ENCODE measurements at regions not wholly inside any gene's neighbourhood (a gene's known extent, or its start where the extent isn't known, plus 50 kb on each side); places are given as distances from the start of the nearest gene placed in this dataset.

GRCh38 chr7:41027428-41028115 is 675.3 kb downstream of the INHBA start:
- TF ChIP-seq POLR2A (IDR thresholded peaks at IDR 0.05) = no peak
- TF ChIP-seq CTCF (IDR thresholded peaks at IDR 0.05 in 8 of 11, conservative IDR thresholded peaks at IDR 0.05 in 3 of 11) = no peak
- TF ChIP-seq POLR2AphosphoS5 (IDR thresholded peaks at IDR 0.05) = no peak
- H3K4me1 ChIP-seq = no peaks in the 10 kb centered on the region

DNA sequence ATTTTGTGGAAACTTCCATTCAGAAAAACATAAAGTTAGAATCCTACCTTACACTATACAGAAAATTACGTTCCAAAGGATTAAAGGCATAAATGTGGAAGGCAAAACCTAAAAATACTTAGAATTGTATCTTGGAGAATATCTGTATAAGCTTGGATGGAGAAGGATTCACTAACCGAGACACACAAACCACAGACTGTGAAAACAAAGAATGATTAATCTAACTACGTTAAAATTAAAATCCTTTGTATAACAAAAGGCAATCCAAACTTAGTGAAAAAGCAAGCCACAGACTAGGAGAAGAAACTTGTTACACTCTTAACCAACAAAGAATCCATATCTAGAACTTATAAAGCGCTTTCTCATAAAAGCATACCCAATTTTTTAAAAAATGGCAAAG is 678.8 kb downstream of the INHBA start:
- WGBS, 5 donors = 81 to 93% (median 89%) methylated on average over 4 of the region's 4 CpGs
- no peaks in the 10 kb centered on the region for H3K27me3 ChIP-seq (replicated peaks in 1 of 7)
- no peaks in the 10 kb centered on the region for H3K4me1 ChIP-seq
- no peak for DNase-seq
- TF ChIP-seq POLR2AphosphoS5 (IDR thresholded peaks at IDR 0.05) (no peak), POLR2A (IDR thresholded peaks at IDR 0.05) (no peak), CTCF (IDR thresholded peaks at IDR 0.05 in 8 of 11, conservative IDR thresholded peaks at IDR 0.05 in 3 of 11) (no peak)
- no peaks in the 10 kb centered on the region for H3K36me3 ChIP-seq
- H3K27ac ChIP-seq = no peak overlapping the region
- H3K9me3 ChIP-seq = no peaks in the 10 kb centered on the region
- intact Hi-C loops (cut with DNase I; ENCODE audit: low total_unique reads) = no loop called here
- no peak overlapping the region for H3K4me3 ChIP-seq

More at GRCh38 chr7:41027428-41028115, 675.3 kb downstream of the INHBA start:
- Histone ChIP-seq H3K9me3 (no peaks in the 10 kb centered on the region), H3K36me3 (no peaks in the 10 kb centered on the region), H3K27ac (no peak overlapping the region), H3K27me3 (replicated peaks in 1 of 7) (no peaks in the 10 kb centered on the region), H3K4me3 (no peak overlapping the region)
- DNase-seq = no peak
- 77 to 87% (median 84%) methylated on average over 7 of the region's 7 CpGs for WGBS, 5 donors
- intact Hi-C loops (cut with DNase I; ENCODE audit: low total_unique reads) = no loop called here

DNA sequence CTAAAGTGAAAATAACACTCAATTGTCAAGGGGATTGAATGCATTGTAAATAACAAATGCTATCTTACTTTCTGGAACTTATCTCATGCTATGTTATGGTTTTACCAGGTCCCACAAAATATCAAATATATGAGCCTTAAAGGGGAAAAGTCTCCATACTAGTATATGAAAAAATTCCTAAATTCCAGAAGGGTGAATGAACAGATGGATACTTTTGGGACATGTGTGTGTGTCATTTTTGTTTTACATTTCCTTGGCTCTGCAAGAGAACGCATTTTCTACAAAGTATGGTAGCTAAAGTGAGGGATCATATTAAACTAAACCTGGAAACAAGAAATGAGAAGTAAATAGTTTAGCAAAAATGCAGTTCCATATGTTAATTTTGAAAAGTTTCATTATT is 682.8 kb downstream of the INHBA start:
- TF ChIP-seq POLR2A (IDR thresholded peaks at IDR 0.05) = no peak
- TF ChIP-seq POLR2AphosphoS5 (IDR thresholded peaks at IDR 0.05) = no peak
- TF ChIP-seq CTCF (IDR thresholded peaks at IDR 0.05 in 8 of 11, conservative IDR thresholded peaks at IDR 0.05 in 3 of 11) = no peak
- Histone ChIP-seq H3K27ac (no peak overlapping the region), H3K36me3 (no peaks in the 10 kb centered on the region), H3K4me3 (no peak overlapping the region), H3K4me1 (no peaks in the 10 kb centered on the region), H3K27me3 (replicated peaks in 1 of 7) (no peaks in the 10 kb centered on the region), H3K9me3 (no peaks in the 10 kb centered on the region)
- 93 to 98% (median 94%) methylated on average over 1 of the region's 1 CpG for whole genome bisulfite sequencing, 5 donors
- intact Hi-C loops (cut with DNase I; ENCODE audit: low total_unique reads) = no loop called here
- no peak for DNase-seq

GRCh38 chr7:41013117-41013516 is 689.8 kb downstream of the INHBA start:
- Histone ChIP-seq H3K4me1 (peaks cover 0 to 11% (median 4%) of the 10 kb centered on the region in 6 donors), H3K27me3 (replicated peaks in 1 of 7) (no peaks in the 10 kb centered on the region), H3K27ac (no peak overlapping the region), H3K4me3 (no peak overlapping the region), H3K36me3 (no peaks in the 10 kb centered on the region), H3K9me3 (no peaks in the 10 kb centered on the region)
- 81 to 92% (median 86%) methylated on average over 5 of the region's 5 CpGs for WGBS, 5 donors
- intact Hi-C loops (cut with DNase I; ENCODE audit: low total_unique reads) = loop anchor here (10.0 kb wide), 1 partner anchor 682 kb away; no protein-coding TSS in a partner anchor
- no peak for DNase-seq
- TF ChIP-seq POLR2AphosphoS5 (IDR thresholded peaks at IDR 0.05) = no peak
- TF ChIP-seq CTCF (IDR thresholded peaks at IDR 0.05 in 8 of 11, conservative IDR thresholded peaks at IDR 0.05 in 3 of 11) = no peak
- no peak for TF ChIP-seq POLR2A (IDR thresholded peaks at IDR 0.05)
